ENCODE measurements at regions not wholly inside any gene's neighbourhood (a gene's known extent, or its start where the extent isn't known, plus 50 kb on each side); places are given as distances from the start of the nearest gene placed in this dataset.

- no peak overlapping the region for H3K4me3 ChIP-seq (ENCODE audit: low read depth, low read length)
- TF ChIP-seq CTCF (IDR thresholded peaks at IDR 0.05; ENCODE audit: low read depth, low read length) = no peak
- no peak for TF ChIP-seq MYC (IDR thresholded peaks at IDR 0.05; ENCODE audit: low read depth, low read length)
- no peak for TF ChIP-seq MAX (IDR thresholded peaks at IDR 0.05; ENCODE audit: low read depth, low read length)
- TF ChIP-seq POLR2A (IDR thresholded peaks at IDR 0.05; ENCODE audit: extremely low read depth, insufficient read length) = no peak
- no peak for DNase-seq (ENCODE audit: low read depth)
Observed at GRCh38 chr2:133968446-133968845, 285.4 kb upstream of the MGAT5 start.

GRCh38 chr2:133970641-133971040, 283.2 kb upstream of the MGAT5 start:
- H3K4me3 ChIP-seq (ENCODE audit: low read depth, low read length) = no peak overlapping the region
- no peak for DNase-seq (ENCODE audit: low read depth)
- TF ChIP-seq MAX (IDR thresholded peaks at IDR 0.05; ENCODE audit: low read depth, low read length) (no peak), MYC (IDR thresholded peaks at IDR 0.05; ENCODE audit: low read depth, low read length) (no peak), CTCF (IDR thresholded peaks at IDR 0.05; ENCODE audit: low read depth, low read length) (no peak), POLR2A (IDR thresholded peaks at IDR 0.05; ENCODE audit: extremely low read depth, insufficient read length) (no peak)

- no peak overlapping the region for H3K4me3 ChIP-seq (ENCODE audit: low read depth, low read length)
- no peak for TF ChIP-seq MYC (IDR thresholded peaks at IDR 0.05; ENCODE audit: low read depth, low read length)
- TF ChIP-seq CTCF (IDR thresholded peaks at IDR 0.05; ENCODE audit: low read depth, low read length) = no peak
- no peak for TF ChIP-seq MAX (IDR thresholded peaks at IDR 0.05; ENCODE audit: low read depth, low read length)
- TF ChIP-seq POLR2A (IDR thresholded peaks at IDR 0.05; ENCODE audit: extremely low read depth, insufficient read length) = no peak
- DNase-seq (ENCODE audit: low read depth) = no peak
Observed at GRCh38 chr2:133972297-133972696, 281.6 kb upstream of the MGAT5 start.

- no peak overlapping the region for H3K4me3 ChIP-seq (ENCODE audit: low read depth, low read length)
- no peak for TF ChIP-seq POLR2A (IDR thresholded peaks at IDR 0.05; ENCODE audit: extremely low read depth, insufficient read length)
- no peak for TF ChIP-seq CTCF (IDR thresholded peaks at IDR 0.05; ENCODE audit: low read depth, low read length)
- no peak for TF ChIP-seq MYC (IDR thresholded peaks at IDR 0.05; ENCODE audit: low read depth, low read length)
- TF ChIP-seq MAX (IDR thresholded peaks at IDR 0.05; ENCODE audit: low read depth, low read length) = no peak
- DNase-seq (ENCODE audit: low read depth) = no peak
Observed at GRCh38 chr2:133972786-133973185, 281.1 kb upstream of the MGAT5 start.

GRCh38 chr2:133974353-133974752, 279.5 kb upstream of the MGAT5 start:
- DNase-seq (ENCODE audit: low read depth) = no peak
- H3K4me3 ChIP-seq (ENCODE audit: low read depth, low read length) = no peak overlapping the region
- no peak for TF ChIP-seq MYC (IDR thresholded peaks at IDR 0.05; ENCODE audit: low read depth, low read length)

GRCh38 chr2:133975135-133975534, 278.7 kb upstream of the MGAT5 start:
- no peak for TF ChIP-seq POLR2A (IDR thresholded peaks at IDR 0.05; ENCODE audit: extremely low read depth, insufficient read length)
- no peak for TF ChIP-seq MYC (IDR thresholded peaks at IDR 0.05; ENCODE audit: low read depth, low read length)
- no peak for TF ChIP-seq CTCF (IDR thresholded peaks at IDR 0.05; ENCODE audit: low read depth, low read length)
- no peak for TF ChIP-seq MAX (IDR thresholded peaks at IDR 0.05; ENCODE audit: low read depth, low read length)
- DNase-seq (ENCODE audit: low read depth) = no peak
- H3K4me3 ChIP-seq (ENCODE audit: low read depth, low read length) = no peak overlapping the region

Data from NB4 (cell line).